H1 (cell line): ENCODE measurements at regions not wholly inside any gene's neighbourhood (a gene's known extent, or its start where the extent isn't known, plus 50 kb on each side); places are given as distances from the start of the nearest gene placed in this dataset.

Experiments
- BACH1 ChIP-seq: IDR thresholded peaks from 2 replicates; pipeline ENCODE4 v1.6.1; 2012; ENCODE audit warnings: low read length, improper control_type of control experiment
- CHD2 ChIP-seq: IDR thresholded peaks from 2 replicates; pipeline ENCODE4 v1.6.1; 2012; ENCODE audit warnings: low read length, improper control_type of control experiment
- POLR2A ChIP-seq, 2 experiments: IDR thresholded peaks; 1 replicate in 1 of 2; 2 replicates in 1 of 2; pipeline ENCODE4 v1.6.1; 2011; ENCODE audit warnings: low read depth in 2 of 2, low read length in 2 of 2, mild to moderate bottlenecking in 2 of 2; ENCODE audit errors: control extremely low read depth in 1 of 2
- POU5F1 ChIP-seq: IDR thresholded peaks from 2 replicates; pipeline ENCODE4 v1.6.1; 2011; ENCODE audit warnings: low read depth, mild to moderate bottlenecking, low read length, moderate library complexity
- TF ChIP-seq, protein P1 (sequence below): IDR thresholded peaks from 2 replicates; pipeline ENCODE4 v1.6.1; 2012; ENCODE audit warnings: low read length, inconsistent platforms
- TF ChIP-seq, protein P2 (sequence below): IDR thresholded peaks from 2 replicates; pipeline ENCODE4 v1.6.1; 2012; ENCODE audit warnings: inconsistent platforms

DNA sequence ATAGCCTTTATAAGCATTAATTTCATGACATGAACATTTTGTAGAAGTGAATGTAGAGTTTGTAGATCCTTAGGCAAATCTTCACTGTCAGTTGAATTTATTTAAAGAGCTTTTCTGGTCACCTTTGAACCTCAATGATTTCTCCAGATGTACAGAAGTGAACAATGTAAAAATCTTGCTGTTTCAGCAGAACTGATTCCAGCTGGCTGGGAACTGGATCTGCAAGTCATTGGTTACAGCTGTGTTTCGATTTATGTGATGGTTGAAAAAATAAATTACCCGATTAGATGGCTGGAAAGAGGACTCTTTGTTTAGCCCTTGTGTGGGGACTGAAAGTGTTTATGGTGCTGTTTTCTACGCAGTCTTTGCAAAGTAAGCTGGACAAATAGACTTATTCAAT lies 849.8 kb downstream of the USP25 start (continued):
- TF ChIP-seq, protein P1, sequence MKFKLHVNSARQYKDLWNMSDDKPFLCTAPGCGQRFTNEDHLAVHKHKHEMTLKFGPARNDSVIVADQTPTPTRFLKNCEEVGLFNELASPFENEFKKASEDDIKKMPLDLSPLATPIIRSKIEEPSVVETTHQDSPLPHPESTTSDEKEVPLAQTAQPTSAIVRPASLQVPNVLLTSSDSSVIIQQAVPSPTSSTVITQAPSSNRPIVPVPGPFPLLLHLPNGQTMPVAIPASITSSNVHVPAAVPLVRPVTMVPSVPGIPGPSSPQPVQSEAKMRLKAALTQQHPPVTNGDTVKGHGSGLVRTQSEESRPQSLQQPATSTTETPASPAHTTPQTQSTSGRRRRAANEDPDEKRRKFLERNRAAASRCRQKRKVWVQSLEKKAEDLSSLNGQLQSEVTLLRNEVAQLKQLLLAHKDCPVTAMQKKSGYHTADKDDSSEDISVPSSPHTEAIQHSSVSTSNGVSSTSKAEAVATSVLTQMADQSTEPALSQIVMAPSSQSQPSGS: no peak
- no peak for TF ChIP-seq CHD2
- TF ChIP-seq, protein P2, sequence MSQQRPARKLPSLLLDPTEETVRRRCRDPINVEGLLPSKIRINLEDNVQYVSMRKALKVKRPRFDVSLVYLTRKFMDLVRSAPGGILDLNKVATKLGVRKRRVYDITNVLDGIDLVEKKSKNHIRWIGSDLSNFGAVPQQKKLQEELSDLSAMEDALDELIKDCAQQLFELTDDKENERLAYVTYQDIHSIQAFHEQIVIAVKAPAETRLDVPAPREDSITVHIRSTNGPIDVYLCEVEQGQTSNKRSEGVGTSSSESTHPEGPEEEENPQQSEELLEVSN: no peak
- TF ChIP-seq POLR2A (IDR thresholded peaks at IDR 0.05; ENCODE audit: control extremely low read depth in 1 of 2, low read depth in 2 of 2, low read length in 2 of 2): no peak
- TF ChIP-seq BACH1: no peak
- no peak for TF ChIP-seq POU5F1
